HEK293 (cell line): ENCODE measurements at regions not wholly inside any gene's neighbourhood (a gene's known extent, or its start where the extent isn't known, plus 50 kb on each side); places are given as distances from the start of the nearest gene placed in this dataset.
A peak's percentile ranks its signal among the peaks of the same experiment; 100 is the strongest.

Experiments
- CTCF ChIA-PET: fragments of 350-600 bp; formaldehyde crosslinking; extraction: SDS; loops from one replicate; lab custom pipeline; 2021; ENCODE audit warnings: antibody characterized with exemption; lab: Yijun Ruan, JAX
- POLR2A ChIA-PET: fragments of 300-600 bp; formaldehyde crosslinking; extraction: SDS; loops from one replicate; lab custom pipeline; 2020; ENCODE audit warnings: antibody characterized with exemption, inconsistent platforms; lab: Yijun Ruan, JAX
- H3K27ac ChIP-seq: fragments of 200-500 bp; sonication (Bioruptor generic); 2 replicates; pipeline ENCODE4 v1.5.1; 2014; ENCODE audit warnings: low read depth, low read length, control low read depth, inconsistent platforms; ENCODE audit errors: extremely low read depth
- H3K36me3 ChIP-seq, 2 experiments: fragments of 200-500 bp in 1 of 2; sonication (Bioruptor generic) in 1 of 2; 1 replicate in 1 of 2; 2 replicates in 1 of 2; pipeline ENCODE4 v1.5.1; 2014 to 2017; ENCODE audit warnings: inconsistent platforms in 2 of 2, low read length in 2 of 2; ENCODE audit not compliant: control insufficient read depth in 2 of 2, insufficient read depth in 1 of 2
- H3K4me1 ChIP-seq: fragments of 200-500 bp; sonication (Bioruptor generic); 2 replicates; pipeline ENCODE4 v1.5.1; 2014; ENCODE audit warnings: mild to moderate bottlenecking, low read length, inconsistent platforms; ENCODE audit not compliant: control insufficient read depth, insufficient read depth
- H3K4me3 ChIP-seq: 2 replicates; pipeline ENCODE4 v1.5.1; 2011; ENCODE audit warnings: low read depth, mild to moderate bottlenecking, control low read depth, low read length, moderate library complexity
- H3K9me3 ChIP-seq: fragments of 200-500 bp; sonication (Bioruptor generic); 2 replicates; pipeline ENCODE4 v1.5.1; 2014; ENCODE audit warnings: low read depth, low read length, inconsistent platforms; ENCODE audit not compliant: control insufficient read depth, insufficient read depth
- HOXA7 ChIP-seq: sonication (generic); formaldehyde crosslinking; IDR thresholded peaks from 2 replicates; pipeline ENCODE4 v1.8.1; 2022; ENCODE audit warnings: missing genetic modification reagents, borderline replicate concordance
- KLF1 ChIP-seq: fragments of 450-650 bp; formaldehyde crosslinking; IDR thresholded peaks from 2 replicates; pipeline ENCODE4 v1.5.1; 2016; ENCODE audit warnings: missing biosample characterization, missing genetic modification characterization
- PRDM10 ChIP-seq: fragments of 450-650 bp; formaldehyde crosslinking; IDR thresholded peaks from 2 replicates; pipeline ENCODE4 v1.5.1; 2016; ENCODE audit warnings: missing biosample characterization, missing genetic modification characterization
- SCRT1 ChIP-seq: fragments of 450-650 bp; formaldehyde crosslinking; IDR thresholded peaks from 2 replicates; pipeline ENCODE4 v1.5.1; 2016; ENCODE audit warnings: missing biosample characterization, missing genetic modification characterization, borderline replicate concordance
- SP7 ChIP-seq: fragments of 450-650 bp; formaldehyde crosslinking; IDR thresholded peaks from 2 replicates; pipeline ENCODE4 v1.5.1; 2016; ENCODE audit warnings: missing biosample characterization, missing genetic modification characterization
- ZFP69B ChIP-seq: fragments of 450-650 bp; formaldehyde crosslinking; IDR thresholded peaks from 2 replicates; pipeline ENCODE4 v1.5.1; 2016; ENCODE audit warnings: missing biosample characterization, missing genetic modification characterization
- ZIC2 ChIP-seq: fragments of 450-650 bp; formaldehyde crosslinking; IDR thresholded peaks from 2 replicates; pipeline ENCODE4 v1.5.1; 2016; ENCODE audit warnings: missing biosample characterization, missing genetic modification characterization
- ZNF10 ChIP-seq: fragments of 450-650 bp; formaldehyde crosslinking; IDR thresholded peaks from 2 replicates; pipeline ENCODE4 v1.5.1; 2017; ENCODE audit warnings: missing biosample characterization, missing genetic modification characterization
- ZNF138 ChIP-seq: fragments of 450-650 bp; formaldehyde crosslinking; IDR thresholded peaks from 2 replicates; pipeline ENCODE4 v1.5.1; 2016; ENCODE audit warnings: missing biosample characterization, missing genetic modification characterization, borderline replicate concordance
- ZNF18 ChIP-seq: fragments of 450-650 bp; formaldehyde crosslinking; IDR thresholded peaks from 2 replicates; pipeline ENCODE4 v1.5.1; 2016; ENCODE audit warnings: missing biosample characterization, missing genetic modification characterization
- ZNF394 ChIP-seq: fragments of 450-650 bp; formaldehyde crosslinking; IDR thresholded peaks from 2 replicates; pipeline ENCODE4 v1.5.1; 2016; ENCODE audit warnings: missing biosample characterization, missing genetic modification characterization, mild to moderate bottlenecking, moderate library complexity, borderline replicate concordance
- ZNF473 ChIP-seq: fragments of 450-650 bp; formaldehyde crosslinking; IDR thresholded peaks from 2 replicates; pipeline ENCODE4 v1.5.1; 2017; ENCODE audit warnings: missing biosample characterization, missing genetic modification characterization
- ZNF560 ChIP-seq: fragments of 450-650 bp; formaldehyde crosslinking; IDR thresholded peaks from 2 replicates; pipeline ENCODE4 v1.5.1; 2017; ENCODE audit warnings: missing biosample characterization, missing genetic modification characterization, borderline replicate concordance
- ZNF621 ChIP-seq: fragments of 450-650 bp; formaldehyde crosslinking; IDR thresholded peaks from 2 replicates; pipeline ENCODE4 v1.5.1; 2017; ENCODE audit warnings: missing biosample characterization, missing genetic modification characterization
- ZNF692 ChIP-seq: fragments of 450-650 bp; formaldehyde crosslinking; IDR thresholded peaks from 2 replicates; pipeline ENCODE4 v1.5.1; 2016; ENCODE audit warnings: missing biosample characterization, missing genetic modification characterization
- ZNF768 ChIP-seq: fragments of 450-650 bp; formaldehyde crosslinking; IDR thresholded peaks from 2 replicates; pipeline ENCODE4 v1.5.1; 2018; ENCODE audit warnings: missing biosample characterization, mild to moderate bottlenecking, missing genetic modification characterization

GRCh38 chr15:70214276-70214675 is 116.6 kb upstream of the TLE3 start:
- CTCF ChIA-PET = interaction anchor here (0.6 to 1.7 kb wide), 7 partner anchors 15 to 354 kb away, joined by 3 to 4 read pairs (median 3); no protein-coding TSS in a partner anchor
- Histone ChIP-seq H3K4me3 (no peak overlapping the region), H3K27ac (no peak overlapping the region), H3K36me3 (no peaks in the 10 kb centered on the region), H3K9me3 (no peaks in the 10 kb centered on the region), H3K4me1 (peaks cover 6% of the 10 kb centered on the region)
- TF ChIP-seq ZNF10 (tag by site-specific recombination) (no peak), ZFP69B (tag by site-specific recombination) (peak; percentile 58; the same call in 1 of the 2 replicates), ZNF18 (tag by site-specific recombination) (0 out of 2 replicates have a peak, but pooled peaks have one; percentile 45), ZNF692 (tag by site-specific recombination) (peak; percentile 83)
- POLR2A ChIA-PET = interaction anchor here (1.4 kb wide), 1 partner anchor 116 kb away, joined by 5 read pairs; the partner anchor contains the start of gene TLE3

GRCh38 chr15:70213794-70214193 is 116.1 kb upstream of the TLE3 start:
- Histone ChIP-seq H3K36me3 (no peaks in the 10 kb centered on the region), H3K9me3 (no peaks in the 10 kb centered on the region), H3K27ac (no peak overlapping the region; the same call in 1 of the 2 replicates), H3K4me1 (peaks cover 6% of the 10 kb centered on the region), H3K4me3 (no peak overlapping the region)
- TF ChIP-seq ZNF473 (tag by site-specific recombination) (no peak), SP7 (tag by site-specific recombination) (no peak), ZNF394 (no peak), HOXA7 (no peak), ZNF621 (tag by site-specific recombination) (no peak), KLF1 (tag by site-specific recombination) (peak; percentile 69), SCRT1 (tag by site-specific recombination) (no peak), ZNF768 (no peak)
- CTCF ChIA-PET = interaction anchor here (0.6 to 1.7 kb wide), 5 partner anchors 15 to 355 kb away, joined by 3 to 4 read pairs (median 3); no protein-coding TSS in a partner anchor
- POLR2A ChIA-PET = interaction anchor here (1.4 kb wide), 1 partner anchor 116 kb away, joined by 5 read pairs; the partner anchor contains the start of gene TLE3

- no peak for TF ChIP-seq ZNF560
- 0 out of 2 replicates have a peak, but pooled peaks have one; percentile 20 for TF ChIP-seq ZIC2
- POLR2A ChIA-PET = no interaction called here
Measured at GRCh38 chr15:70212963-70213315, 115.2 kb upstream of the TLE3 start.

GRCh38 chr15:70212286-70212962 is 114.7 kb upstream of the TLE3 start:
- ChIA-PET POLR2A (no interaction called here), CTCF (interaction anchor here (0.6 kb wide), 2 partner anchors 95 to 744 kb away, joined by 3 to 4 read pairs; no protein-coding TSS in a partner anchor)
- Histone ChIP-seq H3K4me1 (peaks cover 6% of the 10 kb centered on the region), H3K4me3 (no peak overlapping the region), H3K9me3 (no peaks in the 10 kb centered on the region), H3K36me3 (no peaks in the 10 kb centered on the region), H3K27ac (no peak overlapping the region)
- TF ChIP-seq ZNF138 (tag by site-specific recombination) (no peak), PRDM10 (tag by site-specific recombination) (0 out of 2 replicates have a peak, but pooled peaks have one; percentile 42)

More at GRCh38 chr15:70212963-70213315, 115.2 kb upstream of the TLE3 start:
- Histone ChIP-seq H3K36me3 (no peaks in the 10 kb centered on the region), H3K27ac (no peak overlapping the region), H3K4me1 (peaks cover 6% of the 10 kb centered on the region), H3K4me3 (no peak overlapping the region), H3K9me3 (no peaks in the 10 kb centered on the region)
- CTCF ChIA-PET = interaction anchor here (0.6 kb wide), 1 partner anchor 745 kb away, joined by 3 read pairs; no protein-coding TSS in a partner anchor
